ENCODE measurements at regions not wholly inside any gene's neighbourhood (a gene's known extent, or its start where the extent isn't known, plus 50 kb on each side); places are given as distances from the start of the nearest gene placed in this dataset.

DNA sequence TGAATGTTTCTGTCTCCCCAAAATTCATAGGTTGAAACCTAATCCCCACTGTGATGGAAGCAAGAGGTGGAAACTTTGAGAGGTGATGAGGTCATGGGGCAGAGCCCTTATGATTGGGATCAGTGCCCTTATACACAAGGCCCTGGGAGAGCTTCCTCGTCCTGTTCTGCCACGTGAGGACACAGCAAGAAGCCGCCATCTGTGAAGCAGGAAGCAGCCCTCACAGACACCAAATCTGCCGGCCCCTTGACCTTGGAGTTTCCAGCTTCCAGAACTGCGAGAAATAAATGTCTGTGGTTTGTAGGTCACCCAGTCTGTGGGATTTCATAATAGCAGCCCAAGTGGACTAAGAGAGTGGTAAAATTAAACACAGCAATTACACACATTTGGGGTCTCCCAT, 737.4 kb downstream of the UQCRFS1 start:
- H3K36me3 ChIP-seq: no peaks in the 10 kb centered on the region
- H3K27ac ChIP-seq: no peak overlapping the region
- DNase-seq (ENCODE audit: low spot score) (no peak), ATAC-seq (ENCODE audit: insufficient number of reproducible peaks, low FRiP score, low read depth) (no peak)
- no peaks in the 10 kb centered on the region for H3K27me3 ChIP-seq (replicated peaks; ENCODE audit: insufficient read depth)
- no peaks in the 10 kb centered on the region for H3K9me3 ChIP-seq
- TF ChIP-seq, protein P1, sequence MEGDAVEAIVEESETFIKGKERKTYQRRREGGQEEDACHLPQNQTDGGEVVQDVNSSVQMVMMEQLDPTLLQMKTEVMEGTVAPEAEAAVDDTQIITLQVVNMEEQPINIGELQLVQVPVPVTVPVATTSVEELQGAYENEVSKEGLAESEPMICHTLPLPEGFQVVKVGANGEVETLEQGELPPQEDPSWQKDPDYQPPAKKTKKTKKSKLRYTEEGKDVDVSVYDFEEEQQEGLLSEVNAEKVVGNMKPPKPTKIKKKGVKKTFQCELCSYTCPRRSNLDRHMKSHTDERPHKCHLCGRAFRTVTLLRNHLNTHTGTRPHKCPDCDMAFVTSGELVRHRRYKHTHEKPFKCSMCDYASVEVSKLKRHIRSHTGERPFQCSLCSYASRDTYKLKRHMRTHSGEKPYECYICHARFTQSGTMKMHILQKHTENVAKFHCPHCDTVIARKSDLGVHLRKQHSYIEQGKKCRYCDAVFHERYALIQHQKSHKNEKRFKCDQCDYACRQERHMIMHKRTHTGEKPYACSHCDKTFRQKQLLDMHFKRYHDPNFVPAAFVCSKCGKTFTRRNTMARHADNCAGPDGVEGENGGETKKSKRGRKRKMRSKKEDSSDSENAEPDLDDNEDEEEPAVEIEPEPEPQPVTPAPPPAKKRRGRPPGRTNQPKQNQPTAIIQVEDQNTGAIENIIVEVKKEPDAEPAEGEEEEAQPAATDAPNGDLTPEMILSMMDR (IDR thresholded peaks at IDR 0.05): no peak
- no peak overlapping the region for H3K4me3 ChIP-seq
- no peaks in the 10 kb centered on the region for H3K4me1 ChIP-seq (ENCODE audit: control insufficient read depth in 1 of 2, low read depth in 2 of 2)

DNA sequence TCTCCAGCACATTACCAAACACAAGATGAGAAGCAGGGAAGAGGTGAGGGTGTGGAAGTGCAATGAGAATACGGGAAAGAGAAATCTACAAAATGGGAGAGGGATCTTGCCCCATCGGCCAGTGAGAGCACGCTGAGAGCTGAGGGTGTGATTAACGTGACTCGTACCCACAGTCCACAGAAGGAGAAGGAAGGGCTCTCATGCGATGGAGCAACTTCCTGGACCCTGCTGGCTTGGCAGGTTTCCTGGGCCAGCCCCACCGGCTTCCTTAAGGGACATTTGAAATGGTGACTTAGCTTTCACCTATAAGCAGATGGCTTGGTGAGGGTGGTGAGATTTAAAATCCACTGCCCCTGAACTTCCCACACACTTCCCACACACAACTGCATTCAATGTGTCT, 740.1 kb downstream of the UQCRFS1 start:
- Histone ChIP-seq H3K4me1 (ENCODE audit: control insufficient read depth in 1 of 2, low read depth in 2 of 2) (no peaks in the 10 kb centered on the region), H3K36me3 (no peaks in the 10 kb centered on the region), H3K27ac (no peak overlapping the region), H3K9me3 (no peaks in the 10 kb centered on the region), H3K27me3 (replicated peaks; ENCODE audit: insufficient read depth) (no peaks in the 10 kb centered on the region), H3K4me3 (no peak overlapping the region)
- TF ChIP-seq, protein P1 (IDR thresholded peaks at IDR 0.05): no peak
- no peak for DNase-seq (ENCODE audit: low spot score)
- ATAC-seq (ENCODE audit: insufficient number of reproducible peaks, low FRiP score, low read depth): no peak

DNA sequence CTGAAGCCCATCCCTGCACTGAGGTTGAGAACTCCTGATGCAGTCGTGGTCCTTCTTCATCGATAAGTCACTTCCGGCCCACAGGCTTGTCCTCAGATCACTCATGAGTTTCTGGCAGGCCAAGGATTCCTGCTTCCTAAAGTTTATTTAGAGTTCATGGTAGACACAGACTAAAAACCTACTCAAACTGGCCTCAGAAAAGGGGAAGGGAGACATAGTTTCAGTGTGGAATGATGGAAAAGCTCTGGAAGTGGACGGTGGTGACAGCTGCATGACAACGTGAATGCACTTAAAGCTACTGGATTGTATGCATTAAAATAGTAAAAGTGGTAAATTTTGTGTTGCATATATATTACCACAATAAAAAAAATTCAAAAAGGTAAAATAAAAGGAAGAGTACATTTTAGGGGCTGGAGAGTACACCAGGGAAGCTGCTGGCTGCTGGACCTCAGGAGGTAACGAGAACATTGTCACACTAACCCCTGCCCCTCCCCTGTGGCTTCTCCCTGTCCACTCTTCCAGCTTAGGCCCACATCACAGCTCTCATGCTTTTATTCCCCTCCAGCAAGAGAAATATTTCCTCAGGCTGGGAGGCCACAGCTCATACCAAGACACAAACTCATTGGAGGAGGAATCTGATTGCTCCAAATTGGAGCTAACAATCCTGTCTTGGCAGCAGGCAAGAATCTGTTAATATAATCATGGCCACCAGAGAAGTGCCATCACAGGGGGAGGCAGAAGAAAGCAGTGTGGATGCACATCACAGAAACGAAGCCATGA, 741.0 kb downstream of the UQCRFS1 start:
- TF ChIP-seq, protein P1 (IDR thresholded peaks at IDR 0.05): no peak
- Histone ChIP-seq H3K36me3 (no peaks in the 10 kb centered on the region), H3K4me3 (no peak overlapping the region), H3K27ac (no peak overlapping the region), H3K27me3 (replicated peaks; ENCODE audit: insufficient read depth) (no peaks in the 10 kb centered on the region), H3K9me3 (no peaks in the 10 kb centered on the region), H3K4me1 (ENCODE audit: control insufficient read depth in 1 of 2, low read depth in 2 of 2) (no peaks in the 10 kb centered on the region)
- no peak for DNase-seq (ENCODE audit: low spot score)
- ATAC-seq (ENCODE audit: insufficient number of reproducible peaks, low FRiP score, low read depth): no peak

DNA sequence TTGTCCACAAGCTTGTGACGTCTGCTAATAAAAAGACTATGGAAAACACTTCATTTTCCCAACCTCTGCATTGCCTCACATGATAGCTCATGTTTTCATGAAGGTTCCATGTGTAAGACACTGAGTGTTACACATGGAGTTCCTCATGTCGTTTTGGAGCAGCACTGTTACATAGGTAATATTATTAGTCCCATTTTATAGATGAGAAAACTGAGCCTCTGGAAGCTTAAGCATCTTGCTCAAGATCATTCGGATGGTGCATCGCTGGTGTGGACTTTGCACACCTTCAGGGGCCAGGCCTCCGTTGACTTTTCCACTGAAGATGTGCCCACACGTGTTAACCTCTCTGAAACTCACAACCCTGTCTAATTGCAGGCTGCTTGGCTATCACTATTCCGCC, 743.4 kb downstream of the UQCRFS1 start:
- ATAC-seq (ENCODE audit: insufficient number of reproducible peaks, low FRiP score, low read depth) (no peak), DNase-seq (ENCODE audit: low spot score) (no peak)
- Histone ChIP-seq H3K27ac (no peak overlapping the region), H3K27me3 (replicated peaks; ENCODE audit: insufficient read depth) (no peaks in the 10 kb centered on the region), H3K4me3 (no peak overlapping the region), H3K9me3 (no peaks in the 10 kb centered on the region), H3K4me1 (ENCODE audit: control insufficient read depth in 1 of 2, low read depth in 2 of 2) (no peaks in the 10 kb centered on the region), H3K36me3 (no peaks in the 10 kb centered on the region)
- TF ChIP-seq, protein P1 (IDR thresholded peaks at IDR 0.05): no peak

DNA sequence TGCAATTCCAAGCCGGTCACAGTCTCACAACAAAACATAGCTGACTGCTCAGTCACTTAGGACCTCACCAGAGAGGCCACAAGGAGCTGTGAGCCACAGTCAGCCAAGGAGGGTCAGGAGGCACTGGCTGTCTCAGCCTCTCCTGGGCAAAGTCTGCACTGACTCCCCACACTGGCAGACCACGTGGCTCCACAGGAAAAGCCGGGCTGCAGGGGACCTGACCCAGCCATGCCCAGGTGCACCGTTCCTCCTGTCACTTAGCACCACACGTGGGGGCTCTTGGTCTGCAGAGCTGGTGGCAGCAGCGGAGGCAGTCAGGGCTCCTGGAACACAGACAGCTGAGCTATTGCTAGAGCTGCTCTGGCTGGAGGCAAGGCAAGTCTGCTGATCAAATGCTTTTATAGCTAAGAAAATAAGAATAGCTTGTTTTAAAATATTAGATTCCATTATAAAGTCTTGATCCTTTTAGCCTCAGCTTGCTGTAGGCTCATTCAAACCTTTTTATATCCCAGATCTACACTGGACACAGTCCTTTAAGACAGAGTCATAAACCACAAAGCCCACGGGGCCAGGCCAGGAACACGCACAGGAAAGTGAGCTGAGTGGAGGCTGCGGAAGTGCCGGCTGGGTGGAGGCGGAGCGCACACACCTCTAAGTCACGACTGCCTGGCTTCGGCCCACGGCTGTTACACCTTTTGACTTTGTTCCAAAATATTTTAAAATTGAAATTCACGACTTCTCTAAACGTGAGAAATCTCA, 744.1 kb downstream of the UQCRFS1 start:
- ATAC-seq (ENCODE audit: insufficient number of reproducible peaks, low FRiP score, low read depth): no peak
- H3K4me3 ChIP-seq: no peak overlapping the region
- H3K4me1 ChIP-seq (ENCODE audit: control insufficient read depth in 1 of 2, low read depth in 2 of 2): no peaks in the 10 kb centered on the region
- no peak overlapping the region for H3K27ac ChIP-seq
- H3K9me3 ChIP-seq: no peaks in the 10 kb centered on the region
- no peaks in the 10 kb centered on the region for H3K36me3 ChIP-seq
- no peaks in the 10 kb centered on the region for H3K27me3 ChIP-seq (replicated peaks; ENCODE audit: insufficient read depth)
- TF ChIP-seq, protein P1 (IDR thresholded peaks at IDR 0.05): no peak
- no peak for DNase-seq (ENCODE audit: low spot score)
